Spleen (tissue), 11 donors: ENCODE measurements at regions not wholly inside any gene's neighbourhood (a gene's known extent, or its start where the extent isn't known, plus 50 kb on each side); places are given as distances from the start of the nearest gene placed in this dataset.

Source experiments
- DNase-seq: peaks from one replicate; pipeline ENCODE4 v3.0.0-alpha.2; 2020
- H3K27ac ChIP-seq, 8 donors: fragments of 200-600 bp; sonication (generic) in 7 of 8; 1 replicate in 4 of 8; 2 replicates in 4 of 8; pipeline versions ENCODE4 v1.5.0 to v1.8.0; 2016 to 2021; ENCODE audit warnings: inconsistent platforms in 4 of 8, mild to moderate bottlenecking in 4 of 8, moderate library complexity in 1 of 8
- H3K27me3 ChIP-seq, 7 donors: fragments of 200-600 bp; sonication (generic) in 6 of 7; replicated peaks in 1 of 7; 1 replicate in 4 of 7; 2 replicates in 3 of 7; pipeline versions ENCODE4 v1.5.0 to v1.8.0; 2016 to 2021; ENCODE audit warnings: inconsistent platforms in 3 of 7, mild to moderate bottlenecking in 1 of 7
- H3K36me3 ChIP-seq, 6 donors: fragments of 200-600 bp; sonication (generic) in 5 of 6; 1 replicate in 4 of 6; 2 replicates in 2 of 6; pipeline versions ENCODE4 v1.5.0 to v1.8.0; 2016 to 2021; ENCODE audit warnings: inconsistent platforms in 2 of 6
- H3K4me1 ChIP-seq, 6 donors: fragments of 200-600 bp; sonication (generic) in 5 of 6; 1 replicate in 3 of 6; 2 replicates in 3 of 6; pipeline versions ENCODE4 v1.5.0 to v1.8.0; 2016 to 2021; ENCODE audit warnings: inconsistent platforms in 3 of 6
- H3K4me3 ChIP-seq, 8 donors: fragments of 200-600 bp; sonication (generic) in 7 of 8; 1 replicate in 4 of 8; 2 replicates in 4 of 8; pipeline versions ENCODE4 v1.5.0 to v1.8.0; 2016 to 2021; ENCODE audit warnings: inconsistent platforms in 4 of 8, mild to moderate bottlenecking in 4 of 8, moderate library complexity in 2 of 8
- H3K9me3 ChIP-seq, 8 donors: fragments of 200-600 bp; sonication (generic) in 7 of 8; 1 replicate in 4 of 8; 2 replicates in 4 of 8; pipeline versions ENCODE4 v1.5.0 to v1.8.0; 2016 to 2021; ENCODE audit warnings: inconsistent platforms in 4 of 8
- POLR2A ChIP-seq, 3 donors: fragments of 450-650 bp; IDR thresholded peaks; one replicate each; pipeline ENCODE4 v1.5.1; 2017; ENCODE audit warnings: antibody characterized with exemption in 3 of 3, mild to moderate bottlenecking in 1 of 3
- POLR2AphosphoS5 ChIP-seq, 3 donors: sonication (generic); formaldehyde crosslinking; IDR thresholded peaks; one replicate each; pipeline ENCODE4 v1.5.1; 2017; ENCODE audit warnings: antibody characterized with exemption in 3 of 3
- WGBS, 5 donors: extraction: QIAGEN DNeasy Blood & Tissue Kit in 3 of 5; methylation state at CpG; one replicate each; pipeline versions ENCODE4 v1.1.5 to v1.1.7; 2013 to 2018; 5-methylcytosine and 5-hydroxymethylcytosine counted together
- intact Hi-C: fragments of 100-400 bp; cut with DNase I; formaldehyde crosslinking; loops from one replicate; pipeline ENCODE4 v1.15.0; 2023; ENCODE audit warnings: low total_unique reads
- TF ChIP-seq, protein P1 (sequence below), 11 experiments: fragments of 200-600 bp in 7 of 11; fragments of 450-650 bp in 4 of 11; sonication (generic) in 4 of 11; IDR thresholded peaks in 8 of 11; conservative IDR thresholded peaks in 3 of 11; 1 replicate in 7 of 11; 2 replicates in 4 of 11; pipeline versions ENCODE4 v1.4.0 to v1.8.0; 2016 to 2021; ENCODE audit warnings: antibody characterized with exemption in 11 of 11, inconsistent platforms in 4 of 11, mild to moderate bottlenecking in 1 of 11
- donor health status: healthy with polysubstance abuse.
- donor health status: DM: no; HTN: no; CAD: no; lungs with moderate emphysema.
- donor health status: DM: no; HTN: no; CAD: no.
- donor health status: Bipolar disorder and iron deficiency.
- donor health status: healthy.
- donor health status: DM: no; HTN: no; CAD: no.
- donor health status: DM: yes; HTN: yes; CAD: no.

DNA sequence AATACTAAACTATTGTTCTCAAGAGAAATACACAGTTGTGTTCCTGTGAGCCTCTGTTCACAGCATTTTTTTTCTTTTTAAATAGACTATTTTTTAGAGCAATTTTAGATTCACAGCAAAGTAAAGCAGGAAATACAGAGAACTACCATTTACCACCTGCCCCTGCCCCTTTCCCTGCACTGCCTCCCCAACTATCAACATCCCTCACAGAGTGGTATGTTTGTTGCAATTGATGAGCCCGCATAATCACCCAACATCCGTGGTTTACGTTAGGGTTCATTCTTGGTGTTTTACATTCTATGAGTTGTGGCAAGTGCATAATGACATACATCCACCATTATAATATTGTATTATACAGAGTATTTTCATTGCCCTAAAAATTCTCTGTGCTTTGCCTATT, 71.6 kb upstream of the TNFAIP3 start:
- DNase-seq, result no peak
- H3K4me1 ChIP-seq, result peaks cover 13 to 59% (median 33%) of the 10 kb centered on the region in 6 donors
- no peaks in the 10 kb centered on the region for H3K27me3 ChIP-seq
- peak overlapping the region in 2 of 8 donors; percentile 24 to 49 for H3K27ac ChIP-seq
- H3K9me3 ChIP-seq, result no peaks in the 10 kb centered on the region
- no peak overlapping the region for H3K4me3 ChIP-seq
- intact Hi-C loops, result loop anchor here (10.0 kb wide), 1 partner anchor 149 kb away; no protein-coding TSS in a partner anchor
- H3K36me3 ChIP-seq, result no peaks in the 10 kb centered on the region
- no peak for TF ChIP-seq POLR2A (IDR thresholded peaks at IDR 0.05)
- TF ChIP-seq POLR2AphosphoS5 (IDR thresholded peaks at IDR 0.05), result no peak
- TF ChIP-seq, protein P1, sequence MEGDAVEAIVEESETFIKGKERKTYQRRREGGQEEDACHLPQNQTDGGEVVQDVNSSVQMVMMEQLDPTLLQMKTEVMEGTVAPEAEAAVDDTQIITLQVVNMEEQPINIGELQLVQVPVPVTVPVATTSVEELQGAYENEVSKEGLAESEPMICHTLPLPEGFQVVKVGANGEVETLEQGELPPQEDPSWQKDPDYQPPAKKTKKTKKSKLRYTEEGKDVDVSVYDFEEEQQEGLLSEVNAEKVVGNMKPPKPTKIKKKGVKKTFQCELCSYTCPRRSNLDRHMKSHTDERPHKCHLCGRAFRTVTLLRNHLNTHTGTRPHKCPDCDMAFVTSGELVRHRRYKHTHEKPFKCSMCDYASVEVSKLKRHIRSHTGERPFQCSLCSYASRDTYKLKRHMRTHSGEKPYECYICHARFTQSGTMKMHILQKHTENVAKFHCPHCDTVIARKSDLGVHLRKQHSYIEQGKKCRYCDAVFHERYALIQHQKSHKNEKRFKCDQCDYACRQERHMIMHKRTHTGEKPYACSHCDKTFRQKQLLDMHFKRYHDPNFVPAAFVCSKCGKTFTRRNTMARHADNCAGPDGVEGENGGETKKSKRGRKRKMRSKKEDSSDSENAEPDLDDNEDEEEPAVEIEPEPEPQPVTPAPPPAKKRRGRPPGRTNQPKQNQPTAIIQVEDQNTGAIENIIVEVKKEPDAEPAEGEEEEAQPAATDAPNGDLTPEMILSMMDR (IDR thresholded peaks at IDR 0.05 in 8 of 11, conservative IDR thresholded peaks at IDR 0.05 in 3 of 11), result no peak
- WGBS, 5 donors, result 82 to 94% (median 91%) methylated on average over 3 of the region's 3 CpGs

DNA sequence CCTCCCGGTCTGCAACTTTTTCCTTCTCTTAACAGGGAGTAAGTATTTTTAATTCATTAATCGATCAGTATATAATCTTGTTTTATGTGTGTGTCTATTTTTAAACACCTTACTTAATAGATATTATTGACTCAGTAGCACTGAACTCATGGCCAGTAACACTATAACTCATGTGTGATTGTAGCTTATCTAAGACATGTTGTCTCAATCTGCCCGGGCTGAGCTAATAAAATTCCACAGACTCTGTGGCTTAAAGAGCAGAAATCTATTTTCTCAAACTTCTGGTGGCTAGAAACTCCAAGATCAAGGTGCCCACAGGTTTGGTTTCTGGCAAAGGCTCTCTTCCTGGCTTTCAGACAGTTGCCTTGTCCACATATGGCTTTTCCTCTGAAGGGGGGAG, 68.8 kb upstream of the TNFAIP3 start:
- H3K4me3 ChIP-seq, result no peak overlapping the region
- no peak overlapping the region for H3K27ac ChIP-seq
- DNase-seq, result no peak
- H3K36me3 ChIP-seq, result no peaks in the 10 kb centered on the region
- WGBS, 5 donors, result 93 to 97% (median 93%) methylated on average over 3 of the region's 3 CpGs
- H3K4me1 ChIP-seq, result peaks cover 0 to 40% (median 14%) of the 10 kb centered on the region in 6 donors
- TF ChIP-seq, protein P1 (IDR thresholded peaks at IDR 0.05 in 8 of 11, conservative IDR thresholded peaks at IDR 0.05 in 3 of 11), result no peak
- TF ChIP-seq POLR2A (IDR thresholded peaks at IDR 0.05) (no peak), POLR2AphosphoS5 (IDR thresholded peaks at IDR 0.05) (no peak)
- no peaks in the 10 kb centered on the region for H3K27me3 ChIP-seq
- no peaks in the 10 kb centered on the region for H3K9me3 ChIP-seq
- intact Hi-C loops, result loop anchor here (10.0 kb wide), 1 partner anchor 147 kb away; no protein-coding TSS in a partner anchor

DNA sequence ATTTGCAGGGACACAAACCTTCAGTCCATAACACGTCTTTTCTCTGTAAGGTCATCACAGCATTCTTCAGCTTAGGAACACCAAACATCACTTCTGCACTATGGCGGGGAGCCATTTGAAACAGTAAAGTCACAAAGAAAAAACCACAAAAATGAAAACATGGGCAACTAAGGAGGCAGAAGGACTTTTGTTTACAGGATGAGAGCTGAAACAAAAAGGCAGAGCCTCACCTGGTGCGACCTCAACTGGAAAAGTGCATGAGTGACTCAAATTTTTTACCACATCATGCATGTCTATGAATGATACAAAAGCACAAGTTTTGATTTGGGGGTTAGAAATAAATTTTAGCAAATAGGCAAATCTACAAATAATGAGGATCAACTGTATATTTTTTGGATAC, 68.2 kb upstream of the TNFAIP3 start:
- intact Hi-C loops, result loop anchor here (10.0 kb wide), 1 partner anchor 146 kb away; no protein-coding TSS in a partner anchor
- no peak for TF ChIP-seq POLR2AphosphoS5 (IDR thresholded peaks at IDR 0.05)
- no peak for TF ChIP-seq POLR2A (IDR thresholded peaks at IDR 0.05)
- TF ChIP-seq, protein P1 (IDR thresholded peaks at IDR 0.05 in 8 of 11, conservative IDR thresholded peaks at IDR 0.05 in 3 of 11), result no peak
- peak overlapping the region in 1 of 8 donors; percentile 1 for H3K27ac ChIP-seq
- no peak for DNase-seq
- 80 to 92% (median 88%) methylated on average over 3 of the region's 3 CpGs for WGBS, 5 donors
- H3K36me3 ChIP-seq, result no peaks in the 10 kb centered on the region
- H3K4me1 ChIP-seq, result peaks cover 0 to 36% (median 14%) of the 10 kb centered on the region in 6 donors
- no peaks in the 10 kb centered on the region for H3K27me3 ChIP-seq
- no peak overlapping the region for H3K4me3 ChIP-seq
- no peaks in the 10 kb centered on the region for H3K9me3 ChIP-seq

DNA sequence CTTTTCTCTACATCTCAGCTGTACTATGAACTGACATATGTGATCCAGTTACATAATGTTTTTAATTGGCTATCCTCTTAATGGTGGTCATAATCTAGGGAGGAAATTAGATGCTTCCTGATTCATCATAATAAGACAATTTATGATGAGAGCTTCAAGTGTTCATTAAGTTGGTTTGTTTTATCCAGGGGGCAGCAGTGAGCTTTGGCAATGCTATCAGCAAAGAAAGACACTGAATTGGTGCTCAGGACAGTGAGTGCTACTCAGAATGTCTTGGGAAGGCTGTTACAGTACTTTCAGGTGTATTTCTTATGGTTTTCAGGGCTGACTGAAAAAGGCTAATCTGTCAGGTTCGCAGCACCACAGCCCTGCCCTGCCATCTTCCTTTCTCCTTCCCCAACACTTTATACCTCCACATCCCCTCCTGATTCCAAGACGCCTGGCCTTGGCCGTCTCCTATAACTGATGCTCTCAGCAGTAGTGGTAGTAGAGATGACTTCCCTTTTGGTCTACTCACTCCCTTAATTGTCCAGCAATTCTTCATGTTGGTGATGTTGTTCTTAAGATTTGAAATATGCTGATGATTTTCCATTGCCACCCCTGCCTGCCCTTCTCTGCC, 67.0 kb upstream of the TNFAIP3 start:
- TF ChIP-seq, protein P1 (IDR thresholded peaks at IDR 0.05 in 8 of 11, conservative IDR thresholded peaks at IDR 0.05 in 3 of 11), result peak in 10 of 11 experiments; percentile 30 to 76 (median 64)
- no peak for TF ChIP-seq POLR2A (IDR thresholded peaks at IDR 0.05)
- intact Hi-C loops, result loop anchor here (10.0 kb wide), 3 partner anchors 65 to 145 kb away; partner anchors contain the start of gene TNFAIP3
- no peak for DNase-seq
- H3K27me3 ChIP-seq, result no peaks in the 10 kb centered on the region
- no peaks in the 10 kb centered on the region for H3K36me3 ChIP-seq
- H3K9me3 ChIP-seq, result no peaks in the 10 kb centered on the region
- H3K4me1 ChIP-seq, result peaks cover 0 to 34% (median 14%) of the 10 kb centered on the region in 6 donors
- WGBS, 5 donors, result 82 to 98% (median 88%) methylated on average over 3 of the region's 3 CpGs
- H3K4me3 ChIP-seq, result no peak overlapping the region
- H3K27ac ChIP-seq, result no peak overlapping the region
